ENCODE measurements at regions not wholly inside any gene's neighbourhood (a gene's known extent, or its start where the extent isn't known, plus 50 kb on each side); places are given as distances from the start of the nearest gene placed in this dataset.

DNA sequence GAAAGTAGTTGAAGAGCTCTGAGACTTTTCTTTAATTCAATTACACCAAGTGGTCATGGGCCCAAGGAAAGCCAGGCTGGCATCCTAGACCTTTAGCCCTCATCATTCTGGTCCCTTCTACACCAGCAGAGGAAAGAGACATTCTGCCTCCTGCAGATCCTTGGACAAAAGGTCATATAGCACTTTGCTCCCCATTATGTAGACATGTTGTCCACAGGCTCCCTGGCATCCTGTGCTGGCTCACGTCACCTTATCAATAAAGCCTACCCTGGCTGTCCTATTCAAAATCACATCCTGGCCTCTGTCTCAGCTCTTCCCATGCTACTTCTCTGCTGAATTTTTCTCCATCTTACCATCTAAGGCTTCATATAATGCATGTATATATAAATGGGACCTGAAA is 61.6 kb upstream of the MAF start:
- TF ChIP-seq EZH2 (IDR thresholded peaks at IDR 0.05; ENCODE audit: borderline replicate concordance, low read depth, low read length, poor library complexity, severe bottlenecking): no peak
- TF ChIP-seq, protein P1, sequence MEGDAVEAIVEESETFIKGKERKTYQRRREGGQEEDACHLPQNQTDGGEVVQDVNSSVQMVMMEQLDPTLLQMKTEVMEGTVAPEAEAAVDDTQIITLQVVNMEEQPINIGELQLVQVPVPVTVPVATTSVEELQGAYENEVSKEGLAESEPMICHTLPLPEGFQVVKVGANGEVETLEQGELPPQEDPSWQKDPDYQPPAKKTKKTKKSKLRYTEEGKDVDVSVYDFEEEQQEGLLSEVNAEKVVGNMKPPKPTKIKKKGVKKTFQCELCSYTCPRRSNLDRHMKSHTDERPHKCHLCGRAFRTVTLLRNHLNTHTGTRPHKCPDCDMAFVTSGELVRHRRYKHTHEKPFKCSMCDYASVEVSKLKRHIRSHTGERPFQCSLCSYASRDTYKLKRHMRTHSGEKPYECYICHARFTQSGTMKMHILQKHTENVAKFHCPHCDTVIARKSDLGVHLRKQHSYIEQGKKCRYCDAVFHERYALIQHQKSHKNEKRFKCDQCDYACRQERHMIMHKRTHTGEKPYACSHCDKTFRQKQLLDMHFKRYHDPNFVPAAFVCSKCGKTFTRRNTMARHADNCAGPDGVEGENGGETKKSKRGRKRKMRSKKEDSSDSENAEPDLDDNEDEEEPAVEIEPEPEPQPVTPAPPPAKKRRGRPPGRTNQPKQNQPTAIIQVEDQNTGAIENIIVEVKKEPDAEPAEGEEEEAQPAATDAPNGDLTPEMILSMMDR (conservative IDR thresholded peaks at IDR 0.05; ENCODE audit: low read depth, low read length): no peak
